CD4-positive, alpha-beta T cell (primary cell): ENCODE measurements at regions not wholly inside any gene's neighbourhood (a gene's known extent, or its start where the extent isn't known, plus 50 kb on each side); places are given as distances from the start of the nearest gene placed in this dataset.

Experiments used
- ATAC-seq: fragments of 200-7000 bp; cut with Tn5 transposase; one replicate; pipeline ENCODE4 v1.10.0; 2022; ENCODE audit warnings: mild to moderate bottlenecking; ENCODE audit not compliant: poor library complexity
- CTCF ChIA-PET: fragments of 350-600 bp; sonication (Branson Sonifier 250); formaldehyde crosslinking; loops from one replicate; lab custom pipeline; 2021; ENCODE audit warnings: antibody characterized with exemption, inconsistent platforms; lab: Charles Lee
- POLR2A ChIA-PET: fragments of 350-600 bp; sonication (Branson Sonifier 250); formaldehyde crosslinking; loops from one replicate; lab custom pipeline; 2021; ENCODE audit warnings: antibody characterized with exemption, inconsistent platforms; lab: Charles Lee
- DNase-seq, 14 experiments: peaks; one replicate each; pipeline ENCODE4 v3.0.0-alpha.2; 2013 to 2020; ENCODE audit warnings: mixed read lengths in 2 of 14
- H3K27ac ChIP-seq, 2 donors: one replicate each; pipeline versions ENCODE4 v1.5.1 to v1.7.0; 2013; ENCODE audit warnings: low read length in 2 of 2, low read depth in 1 of 2, mild to moderate bottlenecking in 1 of 2
- H3K27me3 ChIP-seq, 2 experiments: 1 replicate in 1 of 2; 2 replicates in 1 of 2; pipeline versions ENCODE4 v1.6.1 to v1.7.0; 2013; ENCODE audit warnings: low read length in 2 of 2, control low read depth in 1 of 2, mild to moderate bottlenecking in 1 of 2, moderate library complexity in 1 of 2; ENCODE audit not compliant: insufficient read depth in 2 of 2, control insufficient read depth in 1 of 2
- H3K36me3 ChIP-seq: one replicate; pipeline ENCODE4 v1.6.1; 2013; ENCODE audit warnings: low read length, control low read depth; ENCODE audit not compliant: insufficient read depth
- H3K4me1 ChIP-seq: one replicate; pipeline ENCODE4 v1.6.1; 2013; ENCODE audit warnings: low read length, control low read depth; ENCODE audit not compliant: insufficient read depth
- H3K4me3 ChIP-seq: one replicate; pipeline ENCODE4 v1.5.1; 2013; ENCODE audit warnings: mild to moderate bottlenecking, low read length, moderate library complexity
- H3K9me3 ChIP-seq, 2 experiments: 1 replicate in 1 of 2; 2 replicates in 1 of 2; pipeline versions ENCODE4 v1.6.1 to v1.7.0; 2013; ENCODE audit warnings: low read length in 2 of 2, mild to moderate bottlenecking in 2 of 2, control low read depth in 1 of 2, moderate library complexity in 1 of 2; ENCODE audit not compliant: control insufficient read depth in 1 of 2, insufficient read depth in 1 of 2
- H3K27ac Mint-ChIP-seq: one replicate; pipeline ENCODE4 v1.8.0; 2020; ENCODE audit warnings: mixed read lengths
- H3K27me3 Mint-ChIP-seq: one replicate; pipeline ENCODE4 v1.8.0; 2021; ENCODE audit warnings: mixed read lengths
- H3K36me3 Mint-ChIP-seq: one replicate; pipeline ENCODE4 v1.8.0; 2021; ENCODE audit warnings: low read depth, mixed read lengths
- H3K4me1 Mint-ChIP-seq: one replicate; pipeline ENCODE4 v1.8.0; 2021; ENCODE audit warnings: low read depth, mixed read lengths
- H3K4me3 Mint-ChIP-seq: one replicate; pipeline ENCODE4 v1.8.0; 2020; ENCODE audit warnings: mild to moderate bottlenecking, mixed read lengths
- H3K9me3 Mint-ChIP-seq: one replicate; pipeline ENCODE4 v1.8.0; 2020; ENCODE audit warnings: mixed read lengths
- CTCF ChIP-seq: fragments of 200-600 bp; IDR thresholded peaks from one replicate; pipeline ENCODE4 v1.8.0; 2022; ENCODE audit warnings: antibody characterized with exemption, mild to moderate bottlenecking
- intact Hi-C, 2 experiments: fragments of 100-400 bp; cut with DNase I in 1 of 2; cut with micrococcal nuclease in 1 of 2; formaldehyde crosslinking; loops; one replicate each; pipeline versions ENCODE4 v1.15.1 to v1.9.0; 2023 to 2025; cut with DNase I, micrococcal nuclease

DNA sequence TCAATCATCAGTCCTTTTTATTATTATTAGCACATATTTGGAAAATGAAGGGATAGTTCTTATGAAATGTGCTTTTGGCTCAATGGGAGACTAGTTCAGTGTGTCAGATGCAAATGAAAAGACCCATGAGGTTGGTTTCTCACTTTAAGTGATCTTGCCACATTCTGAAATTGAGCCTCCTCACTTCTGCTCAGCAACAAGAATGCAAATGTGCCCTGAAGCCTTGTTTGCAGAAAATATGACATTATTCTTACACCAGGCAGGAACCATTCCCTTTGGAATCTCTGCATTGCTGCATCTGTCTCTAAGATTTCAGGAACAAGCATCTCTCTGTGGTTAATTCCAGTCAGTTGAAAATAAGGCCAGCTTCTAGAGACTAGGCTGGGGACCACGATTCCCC is 186.1 kb upstream of the PLPP4 start:
- no peak overlapping the region for H3K27ac Mint-ChIP-seq
- no peaks in the 10 kb centered on the region for H3K36me3 Mint-ChIP-seq
- TF ChIP-seq CTCF = no peak
- intact Hi-C loops = no loop called here
- ChIA-PET POLR2A (no interaction called here), CTCF (no interaction called here)
- no peak overlapping the region for H3K4me3 Mint-ChIP-seq
- H3K27me3 Mint-ChIP-seq = no peaks in the 10 kb centered on the region
- Histone ChIP-seq H3K4me1 (no peaks in the 10 kb centered on the region), H3K36me3 (no peaks in the 10 kb centered on the region), H3K4me3 (no peak overlapping the region), H3K9me3 (peaks cover 0 to 7% of the 10 kb centered on the region in 2 experiments), H3K27me3 (no peaks in the 10 kb centered on the region), H3K27ac (no peak overlapping the region)
- ATAC-seq = no peak
- no peaks in the 10 kb centered on the region for H3K4me1 Mint-ChIP-seq
- no peaks in the 10 kb centered on the region for H3K9me3 Mint-ChIP-seq
- no peak for DNase-seq

DNA sequence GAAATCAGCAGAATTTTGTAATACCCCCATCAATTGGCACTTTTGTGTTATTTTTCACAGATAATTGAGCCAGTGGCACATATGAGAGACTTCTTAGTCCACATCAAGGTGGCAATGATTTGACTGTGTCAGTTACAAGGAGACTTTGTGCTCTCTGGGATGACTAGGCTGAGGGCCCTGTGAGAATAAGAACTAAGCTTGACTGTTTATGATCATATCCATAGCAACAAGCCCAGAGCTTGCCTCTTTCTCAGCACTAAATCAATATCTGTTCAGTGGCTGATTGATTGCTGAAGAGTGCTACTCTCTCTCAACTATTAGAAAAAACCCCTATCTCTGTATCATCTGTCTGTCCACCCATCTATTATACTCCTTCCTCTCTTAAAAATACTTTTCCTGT is 185.3 kb upstream of the PLPP4 start:
- Mint-ChIP-seq H3K4me3 (no peak overlapping the region), H3K36me3 (no peaks in the 10 kb centered on the region), H3K4me1 (no peaks in the 10 kb centered on the region), H3K27me3 (peaks cover 4% of the 10 kb centered on the region), H3K27ac (no peak overlapping the region), H3K9me3 (no peaks in the 10 kb centered on the region)
- H3K9me3 ChIP-seq = peaks cover 0 to 7% of the 10 kb centered on the region in 2 experiments
- no peak overlapping the region for H3K4me3 ChIP-seq
- no peak for TF ChIP-seq CTCF
- no peaks in the 10 kb centered on the region for H3K36me3 ChIP-seq
- H3K27me3 ChIP-seq = no peaks in the 10 kb centered on the region
- intact Hi-C loops = no loop called here
- ATAC-seq (no peak), DNase-seq (no peak)
- H3K27ac ChIP-seq = no peak overlapping the region
- CTCF ChIA-PET = no interaction called here
- POLR2A ChIA-PET = no interaction called here
- H3K4me1 ChIP-seq = no peaks in the 10 kb centered on the region

GRCh38 chr10:120272350-120272749 is 184.7 kb upstream of the PLPP4 start:
- Mint-ChIP-seq H3K27ac (no peak overlapping the region), H3K4me1 (no peaks in the 10 kb centered on the region), H3K9me3 (no peaks in the 10 kb centered on the region), H3K36me3 (no peaks in the 10 kb centered on the region), H3K27me3 (peaks cover 8% of the 10 kb centered on the region), H3K4me3 (no peak overlapping the region)
- Histone ChIP-seq H3K27ac (no peak overlapping the region), H3K4me3 (no peak overlapping the region), H3K36me3 (no peaks in the 10 kb centered on the region), H3K4me1 (no peaks in the 10 kb centered on the region), H3K27me3 (no peaks in the 10 kb centered on the region), H3K9me3 (peaks cover 0 to 7% of the 10 kb centered on the region in 2 experiments)
- no peak for TF ChIP-seq CTCF
- no peak for DNase-seq
- ChIA-PET POLR2A (no interaction called here), CTCF (no interaction called here)
- no peak for ATAC-seq
- intact Hi-C loops = no loop called here
